ENCODE measurements at regions not wholly inside any gene's neighbourhood (a gene's known extent, or its start where the extent isn't known, plus 50 kb on each side); places are given as distances from the start of the nearest gene placed in this dataset.
"Not testable (repeated sequence)": the region's sequence is repeated elsewhere in the genome, so short reads cannot be mapped to it uniquely, and the experiment has no call there.

DNA sequence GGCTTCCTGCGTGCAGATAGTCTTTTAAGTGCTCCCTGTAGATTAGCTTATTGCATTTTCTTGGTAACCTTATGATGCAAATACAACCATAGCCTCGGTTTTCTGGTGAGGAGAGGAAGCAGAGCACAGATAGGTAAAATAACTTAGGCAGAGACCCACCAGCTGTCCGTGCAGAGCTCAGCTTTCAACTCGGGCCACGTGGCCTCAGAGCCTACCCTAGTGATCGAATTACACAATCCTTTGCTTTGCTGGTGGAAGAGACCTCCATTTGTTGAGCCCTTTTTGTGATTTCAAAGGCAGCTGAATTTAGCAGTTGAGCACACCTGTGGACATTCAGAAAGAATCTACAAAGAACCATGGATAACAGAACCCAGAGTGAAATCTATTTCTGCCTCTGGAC lies 220.1 kb downstream of the ATP6V0E2 start:
- not testable (repeated sequence) for TF ChIP-seq POLR2A (IDR thresholded peaks at IDR 0.05; ENCODE audit: low read depth, low read length); TAF1 (IDR thresholded peaks at IDR 0.05; ENCODE audit: borderline replicate concordance, low read depth, low read length); POLR2AphosphoS5 (IDR thresholded peaks at IDR 0.05; ENCODE audit: low read depth, low read length)

All from GM12892 (cell line).